ENCODE measurements at regions not wholly inside any gene's neighbourhood (a gene's known extent, or its start where the extent isn't known, plus 50 kb on each side); places are given as distances from the start of the nearest gene placed in this dataset.
"Not testable (repeated sequence)": the region's sequence is repeated elsewhere in the genome, so short reads cannot be mapped to it uniquely, and the experiment has no call there.

DNA sequence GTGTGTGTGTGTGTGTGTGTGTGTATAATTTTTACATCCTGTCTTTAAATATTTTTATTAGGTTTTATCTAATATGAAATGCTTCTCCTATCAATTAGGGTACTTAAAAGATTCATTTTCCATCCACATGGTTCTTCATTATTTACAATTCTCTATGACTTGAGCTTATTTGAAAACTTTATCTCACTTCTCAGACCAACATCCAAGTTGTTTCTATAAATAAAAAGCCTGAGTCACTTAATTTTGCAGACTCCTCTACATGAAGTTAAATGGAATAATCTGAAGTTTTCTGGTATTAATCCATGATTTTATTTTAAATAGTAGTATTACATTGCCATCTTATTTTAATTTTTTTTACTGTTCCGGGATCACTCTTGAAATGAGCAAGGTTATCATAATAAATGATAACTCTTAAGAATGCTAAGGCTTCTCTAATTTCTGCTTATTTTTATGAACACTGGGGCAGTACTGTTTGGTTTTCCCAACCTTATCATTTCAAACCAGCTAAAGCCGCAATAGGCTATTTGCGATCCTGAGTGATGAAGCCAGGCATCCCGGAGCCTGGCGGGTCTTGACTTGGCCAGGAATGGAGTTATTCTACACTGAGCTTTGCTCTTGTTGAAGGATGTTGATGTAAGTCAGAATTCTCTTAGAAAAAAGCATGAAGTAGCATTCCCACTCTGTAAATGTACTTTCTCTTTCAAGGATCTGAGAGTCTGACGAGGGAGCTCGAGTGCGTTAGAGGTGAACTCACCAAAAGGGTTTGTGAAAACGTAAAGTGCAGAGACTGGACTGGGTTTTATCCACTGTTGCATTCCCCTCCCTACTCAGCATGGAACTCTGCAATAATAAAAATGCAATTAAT lies 220.2 kb upstream of the LRTM1 start:
- Mint-ChIP-seq H3K36me3 (ENCODE audit: low read depth) (no peaks in the 10 kb centered on the region), H3K4me1 (ENCODE audit: low read depth) (no peaks in the 10 kb centered on the region), H3K27me3 (ENCODE audit: low read depth) (no peaks in the 10 kb centered on the region), H3K9me3 (peaks cover 3% of the 10 kb centered on the region), H3K27ac (no peak overlapping the region), H3K4me3 (no peak overlapping the region)
- CTCF ChIA-PET: no interaction called here
- intact Hi-C loops (cut with micrococcal nuclease): no loop called here
- no peak for DNase-seq

DNA sequence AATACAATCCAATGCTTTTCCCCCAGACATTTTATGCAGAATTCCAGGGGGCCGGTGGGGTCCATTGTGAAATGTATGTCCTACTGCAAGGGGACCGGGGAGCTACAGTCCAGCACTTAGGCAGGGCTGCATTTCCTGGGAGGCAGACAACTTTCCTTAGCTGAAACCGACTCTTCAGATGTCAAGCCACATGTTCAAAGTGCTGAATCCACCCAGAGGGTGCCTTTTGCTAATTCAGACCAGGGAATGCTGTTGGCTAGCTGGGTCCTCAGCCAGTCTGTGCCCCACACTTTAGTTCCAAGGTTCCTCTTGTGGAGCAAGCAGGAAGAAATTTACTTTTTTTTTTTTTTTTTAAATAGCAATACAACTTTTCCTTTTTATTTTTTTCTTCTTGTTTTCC lies 219.5 kb upstream of the LRTM1 start:
- CTCF ChIA-PET: no interaction called here
- intact Hi-C loops (cut with micrococcal nuclease): no loop called here
- Mint-ChIP-seq H3K4me1 (ENCODE audit: low read depth) (no peaks in the 10 kb centered on the region), H3K27ac (no peak overlapping the region), H3K9me3 (peaks cover 3% of the 10 kb centered on the region), H3K27me3 (ENCODE audit: low read depth) (no peaks in the 10 kb centered on the region), H3K36me3 (ENCODE audit: low read depth) (no peaks in the 10 kb centered on the region), H3K4me3 (no peak overlapping the region)
- DNase-seq: no peak

DNA sequence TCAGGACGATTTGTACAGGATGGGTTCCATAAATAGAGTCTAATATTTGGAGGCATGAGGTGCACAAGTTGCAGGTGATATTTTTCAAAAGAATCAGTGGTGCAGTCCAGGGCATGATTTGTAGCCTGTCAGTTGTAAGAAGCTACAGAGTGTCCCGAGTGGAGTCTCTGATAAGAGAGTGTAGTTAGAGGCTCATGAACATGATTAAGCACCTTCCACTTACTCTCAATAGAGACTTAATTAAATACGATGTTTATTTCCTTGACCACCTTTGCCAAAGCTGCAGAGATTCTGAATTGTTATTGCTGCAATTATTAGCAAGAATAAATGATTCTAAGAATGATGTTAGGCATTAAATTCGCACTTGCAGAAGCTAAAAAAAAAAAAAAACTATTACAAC lies 218.4 kb upstream of the LRTM1 start:
- H3K9me3 Mint-ChIP-seq: peaks cover 3% of the 10 kb centered on the region
- H3K27me3 Mint-ChIP-seq (ENCODE audit: low read depth): no peaks in the 10 kb centered on the region
- no peaks in the 10 kb centered on the region for H3K36me3 Mint-ChIP-seq (ENCODE audit: low read depth)
- no peak for DNase-seq
- CTCF ChIA-PET: no interaction called here
- no peak overlapping the region for H3K27ac Mint-ChIP-seq
- no peaks in the 10 kb centered on the region for H3K4me1 Mint-ChIP-seq (ENCODE audit: low read depth)
- no peak overlapping the region for H3K4me3 Mint-ChIP-seq
- intact Hi-C loops (cut with micrococcal nuclease): no loop called here

DNA sequence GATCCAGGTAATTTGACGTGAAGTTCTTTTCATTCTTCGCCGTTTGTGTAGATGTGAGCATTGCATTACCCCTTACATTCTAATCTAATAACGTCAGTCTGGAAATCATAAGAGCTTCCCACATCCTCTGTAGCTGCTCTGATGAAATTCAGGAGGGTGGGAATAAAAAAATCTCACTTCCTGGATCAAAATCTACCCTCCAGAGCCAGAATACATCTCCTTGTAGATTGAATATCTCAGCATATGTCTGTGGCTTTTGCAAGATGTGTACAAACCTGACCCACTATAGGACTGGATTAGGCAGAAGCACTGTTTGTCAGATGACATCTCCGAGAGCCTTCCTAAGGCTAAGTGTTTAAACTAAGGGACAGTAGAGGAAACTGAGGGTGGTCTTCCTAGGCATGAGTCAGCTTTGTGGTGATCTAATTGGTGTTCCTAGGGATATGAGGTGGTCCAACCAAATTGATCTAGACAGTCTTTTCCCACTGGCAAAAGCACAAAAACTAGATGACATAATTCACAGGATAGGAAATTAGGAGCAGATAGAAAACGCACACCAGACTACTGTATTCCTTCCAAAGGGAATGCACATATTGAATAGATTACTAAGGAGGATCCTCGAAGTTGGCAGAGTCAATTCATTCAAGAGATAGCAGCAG lies 216.3 kb upstream of the LRTM1 start:
- H3K9me3 Mint-ChIP-seq: peaks cover 3% of the 10 kb centered on the region
- CTCF ChIA-PET: no interaction called here
- no peaks in the 10 kb centered on the region for H3K27me3 Mint-ChIP-seq (ENCODE audit: low read depth)
- H3K4me3 Mint-ChIP-seq: no peak overlapping the region
- no peaks in the 10 kb centered on the region for H3K4me1 Mint-ChIP-seq (ENCODE audit: low read depth)
- no peaks in the 10 kb centered on the region for H3K36me3 Mint-ChIP-seq (ENCODE audit: low read depth)
- intact Hi-C loops (cut with micrococcal nuclease): no loop called here
- no peak for DNase-seq
- H3K27ac Mint-ChIP-seq: no peak overlapping the region

DNA sequence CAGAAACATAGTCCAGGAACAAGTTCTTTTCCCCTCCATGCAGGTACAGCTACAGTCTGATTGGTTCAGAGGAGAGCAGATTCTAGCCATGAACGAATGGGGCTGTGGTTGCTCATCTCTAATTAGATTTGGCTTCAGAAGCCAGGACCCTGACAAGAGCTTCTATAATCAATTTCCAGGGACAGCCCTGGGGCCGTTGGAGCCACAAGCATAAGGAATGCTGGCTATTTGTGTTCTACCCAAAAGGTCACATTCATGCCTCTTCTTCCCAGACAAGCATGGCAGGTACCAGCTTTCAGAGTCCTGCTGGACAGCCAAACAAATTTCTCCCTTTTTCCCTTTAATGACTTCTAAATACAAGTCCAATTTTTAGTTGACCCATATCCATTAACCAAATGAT lies 215.5 kb upstream of the LRTM1 start:
- Mint-ChIP-seq H3K27ac (no peak overlapping the region), H3K4me1 (ENCODE audit: low read depth) (no peaks in the 10 kb centered on the region), H3K36me3 (ENCODE audit: low read depth) (no peaks in the 10 kb centered on the region), H3K27me3 (ENCODE audit: low read depth) (no peaks in the 10 kb centered on the region), H3K4me3 (no peak overlapping the region), H3K9me3 (peaks cover 3% of the 10 kb centered on the region)
- no peak for DNase-seq
- intact Hi-C loops (cut with micrococcal nuclease): no loop called here
- CTCF ChIA-PET: no interaction called here

DNA sequence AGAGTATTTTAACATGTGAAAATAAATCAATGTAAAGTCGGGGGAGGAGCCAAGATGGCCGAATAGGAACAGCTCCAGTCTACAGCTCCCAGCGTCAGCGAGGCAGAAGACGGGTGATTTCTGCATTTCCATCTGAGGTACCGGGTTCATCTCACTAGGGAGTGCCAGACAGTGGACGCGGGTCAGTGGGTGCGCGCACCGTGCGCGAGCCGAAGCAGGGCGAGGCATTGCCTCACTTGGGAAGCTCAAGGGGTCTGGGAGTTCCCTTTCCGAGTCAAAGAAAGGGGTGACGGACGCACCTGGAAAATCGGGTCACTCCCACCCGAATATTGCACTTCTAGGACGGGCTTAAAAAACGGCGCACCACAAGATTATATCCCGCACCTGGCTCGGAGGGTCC lies 208.4 kb upstream of the LRTM1 start:
- CTCF ChIA-PET; H3K27me3 Mint-ChIP-seq (ENCODE audit: low read depth); H3K36me3 Mint-ChIP-seq (ENCODE audit: low read depth); H3K9me3 Mint-ChIP-seq; intact Hi-C loops (cut with micrococcal nuclease); H3K4me3 Mint-ChIP-seq; H3K4me1 Mint-ChIP-seq (ENCODE audit: low read depth); DNase-seq; H3K27ac Mint-ChIP-seq: not testable (repeated sequence)

- DNase-seq: no peak
- no peak overlapping the region for H3K4me3 Mint-ChIP-seq
- no peaks in the 10 kb centered on the region for H3K9me3 Mint-ChIP-seq
- no peaks in the 10 kb centered on the region for H3K36me3 Mint-ChIP-seq (ENCODE audit: low read depth)
- H3K27ac Mint-ChIP-seq: no peak overlapping the region
- no peaks in the 10 kb centered on the region for H3K27me3 Mint-ChIP-seq (ENCODE audit: low read depth)
- intact Hi-C loops (cut with micrococcal nuclease): no loop called here
- CTCF ChIA-PET: no interaction called here
- no peaks in the 10 kb centered on the region for H3K4me1 Mint-ChIP-seq (ENCODE audit: low read depth)
Observed at GRCh38 chr3:55128225-55128823, 200.5 kb upstream of the LRTM1 start.

DNA sequence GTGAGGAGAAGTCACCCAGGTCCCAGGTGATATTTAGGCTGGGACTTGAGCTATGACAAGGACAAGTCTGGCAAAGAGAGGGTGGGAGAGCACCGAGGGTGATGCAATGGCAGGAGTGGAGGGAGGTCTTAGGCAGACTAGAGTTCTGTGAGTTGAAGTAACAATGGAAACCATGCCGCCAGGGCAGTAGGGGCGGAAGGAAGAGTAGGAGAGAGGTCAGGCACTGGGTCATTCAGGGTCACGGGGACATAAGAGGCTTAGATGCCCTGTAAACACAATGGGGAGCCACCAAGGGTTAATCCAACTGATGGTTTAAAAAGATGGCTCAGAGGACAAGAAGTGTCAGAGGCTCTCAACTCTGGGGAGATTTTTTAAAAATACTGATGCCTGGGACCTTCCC lies 199.7 kb upstream of the LRTM1 start:
- no peaks in the 10 kb centered on the region for H3K4me1 Mint-ChIP-seq (ENCODE audit: low read depth)
- CTCF ChIA-PET: no interaction called here
- intact Hi-C loops (cut with micrococcal nuclease): no loop called here
- no peaks in the 10 kb centered on the region for H3K36me3 Mint-ChIP-seq (ENCODE audit: low read depth)
- no peak for DNase-seq
- no peaks in the 10 kb centered on the region for H3K9me3 Mint-ChIP-seq
- no peak overlapping the region for H3K27ac Mint-ChIP-seq
- H3K4me3 Mint-ChIP-seq: no peak overlapping the region
- no peaks in the 10 kb centered on the region for H3K27me3 Mint-ChIP-seq (ENCODE audit: low read depth)

- H3K27ac Mint-ChIP-seq: no peak overlapping the region
- DNase-seq: no peak
- H3K9me3 Mint-ChIP-seq: no peaks in the 10 kb centered on the region
- intact Hi-C loops (cut with micrococcal nuclease): no loop called here
- no peaks in the 10 kb centered on the region for H3K4me1 Mint-ChIP-seq (ENCODE audit: low read depth)
- CTCF ChIA-PET: no interaction called here
- H3K4me3 Mint-ChIP-seq: no peak overlapping the region
- no peaks in the 10 kb centered on the region for H3K27me3 Mint-ChIP-seq (ENCODE audit: low read depth)
- no peaks in the 10 kb centered on the region for H3K36me3 Mint-ChIP-seq (ENCODE audit: low read depth)
Observed at GRCh38 chr3:55124371-55124770, 196.5 kb upstream of the LRTM1 start.

Measured in activated naive CD4-positive, alpha-beta T cell treated with anti-CD3 and anti-CD28 coated beads for 36 hours (primary cell).